Fibroblast of peridontal ligament (primary cell): ENCODE measurements at regions not wholly inside any gene's neighbourhood (a gene's known extent, or its start where the extent isn't known, plus 50 kb on each side); places are given as distances from the start of the nearest gene placed in this dataset.
"Not testable (repeated sequence)": the region's sequence is repeated elsewhere in the genome, so short reads cannot be mapped to it uniquely, and the experiment has no call there.

Experiments used
- DNase-seq: peaks from one replicate; pipeline ENCODE4 v3.0.0-alpha.2; 2010; ENCODE audit errors: extremely low read depth

- DNase-seq: no peak
These were observed 561.9 kb upstream of the KCND2 start for GRCh38 chr7:119711104-119711503.

GRCh38 chr7:119712886-119713462 lies 560.0 kb upstream of the KCND2 start:
- no peak for DNase-seq

- no peak for DNase-seq
These were observed 559.4 kb upstream of the KCND2 start for GRCh38 chr7:119713606-119714005.

- DNase-seq: peak; percentile 78
These were observed 552.4 kb upstream of the KCND2 start for GRCh38 chr7:119720541-119720940.

GRCh38 chr7:119724041-119724792 lies 548.8 kb upstream of the KCND2 start:
- DNase-seq: no peak

GRCh38 chr7:119733127-119733879 lies 539.7 kb upstream of the KCND2 start:
- DNase-seq: no peak

- no peak for DNase-seq
These were observed 535.6 kb upstream of the KCND2 start for GRCh38 chr7:119737390-119737789.

- not testable (repeated sequence) for DNase-seq
These were observed 527.7 kb upstream of the KCND2 start for GRCh38 chr7:119745280-119745679.

GRCh38 chr7:119748251-119748860 lies 524.6 kb upstream of the KCND2 start:
- no peak for DNase-seq

- no peak for DNase-seq
These were observed 524.0 kb upstream of the KCND2 start for GRCh38 chr7:119748991-119749390.

- DNase-seq: no peak
These were observed 516.3 kb upstream of the KCND2 start for GRCh38 chr7:119756687-119757086.

GRCh38 chr7:119758254-119758653 lies 514.7 kb upstream of the KCND2 start:
- DNase-seq: no peak

GRCh38 chr7:119761776-119762175 lies 511.2 kb upstream of the KCND2 start:
- DNase-seq: no peak

GRCh38 chr7:119782286-119782685 lies 490.7 kb upstream of the KCND2 start:
- no peak for DNase-seq

GRCh38 chr7:119783799-119784198 lies 489.2 kb upstream of the KCND2 start:
- no peak for DNase-seq

GRCh38 chr7:119802147-119802546 lies 470.8 kb upstream of the KCND2 start:
- no peak for DNase-seq

- no peak for DNase-seq
These were observed 447.8 kb upstream of the KCND2 start for GRCh38 chr7:119825091-119825655.

- no peak for DNase-seq
These were observed 446.4 kb upstream of the KCND2 start for GRCh38 chr7:119826547-119826946.

GRCh38 chr7:119838444-119838843 lies 434.5 kb upstream of the KCND2 start:
- DNase-seq: no peak

- no peak for DNase-seq
These were observed 430.6 kb upstream of the KCND2 start for GRCh38 chr7:119842337-119842736.

- DNase-seq: no peak
These were observed 430.2 kb upstream of the KCND2 start for GRCh38 chr7:119842786-119843185.

- DNase-seq: no peak
These were observed 411.6 kb upstream of the KCND2 start for GRCh38 chr7:119861385-119861784.
